VCaP (cell line): ENCODE measurements at regions not wholly inside any gene's neighbourhood (a gene's known extent, or its start where the extent isn't known, plus 50 kb on each side); places are given as distances from the start of the nearest gene placed in this dataset.

ENCODE experiments used
- H3K27ac ChIP-seq: fragments of 450-650 bp; 2 replicates; pipeline ENCODE4 v1.5.1; 2017
- TF ChIP-seq, protein P1 (sequence below): fragments of 450-650 bp; conservative IDR thresholded peaks from 2 replicates; pipeline ENCODE4 v1.5.1; 2017; ENCODE audit warnings: mild to moderate bottlenecking, moderate library complexity

DNA sequence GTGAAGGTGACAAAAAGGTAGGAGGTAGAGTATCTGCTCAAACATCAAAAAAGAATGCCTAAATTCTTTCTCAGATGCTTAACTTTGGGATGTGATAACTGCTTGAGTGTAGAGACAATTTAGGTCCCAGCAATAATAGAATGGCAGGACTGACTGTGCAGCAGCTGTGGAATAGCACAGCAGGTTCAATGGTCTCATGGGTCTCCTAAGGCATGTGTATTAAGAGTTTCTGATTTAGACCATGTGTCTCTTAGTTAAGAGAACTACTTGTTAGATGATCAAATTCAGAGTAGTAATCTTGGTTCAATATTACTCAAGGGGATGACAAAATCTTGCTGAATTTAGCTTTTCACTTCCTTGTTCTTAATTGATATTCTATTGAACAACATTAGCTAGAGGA, 72.0 kb downstream of the ALX1 start:
- TF ChIP-seq, protein P1, sequence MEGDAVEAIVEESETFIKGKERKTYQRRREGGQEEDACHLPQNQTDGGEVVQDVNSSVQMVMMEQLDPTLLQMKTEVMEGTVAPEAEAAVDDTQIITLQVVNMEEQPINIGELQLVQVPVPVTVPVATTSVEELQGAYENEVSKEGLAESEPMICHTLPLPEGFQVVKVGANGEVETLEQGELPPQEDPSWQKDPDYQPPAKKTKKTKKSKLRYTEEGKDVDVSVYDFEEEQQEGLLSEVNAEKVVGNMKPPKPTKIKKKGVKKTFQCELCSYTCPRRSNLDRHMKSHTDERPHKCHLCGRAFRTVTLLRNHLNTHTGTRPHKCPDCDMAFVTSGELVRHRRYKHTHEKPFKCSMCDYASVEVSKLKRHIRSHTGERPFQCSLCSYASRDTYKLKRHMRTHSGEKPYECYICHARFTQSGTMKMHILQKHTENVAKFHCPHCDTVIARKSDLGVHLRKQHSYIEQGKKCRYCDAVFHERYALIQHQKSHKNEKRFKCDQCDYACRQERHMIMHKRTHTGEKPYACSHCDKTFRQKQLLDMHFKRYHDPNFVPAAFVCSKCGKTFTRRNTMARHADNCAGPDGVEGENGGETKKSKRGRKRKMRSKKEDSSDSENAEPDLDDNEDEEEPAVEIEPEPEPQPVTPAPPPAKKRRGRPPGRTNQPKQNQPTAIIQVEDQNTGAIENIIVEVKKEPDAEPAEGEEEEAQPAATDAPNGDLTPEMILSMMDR: no peak

DNA sequence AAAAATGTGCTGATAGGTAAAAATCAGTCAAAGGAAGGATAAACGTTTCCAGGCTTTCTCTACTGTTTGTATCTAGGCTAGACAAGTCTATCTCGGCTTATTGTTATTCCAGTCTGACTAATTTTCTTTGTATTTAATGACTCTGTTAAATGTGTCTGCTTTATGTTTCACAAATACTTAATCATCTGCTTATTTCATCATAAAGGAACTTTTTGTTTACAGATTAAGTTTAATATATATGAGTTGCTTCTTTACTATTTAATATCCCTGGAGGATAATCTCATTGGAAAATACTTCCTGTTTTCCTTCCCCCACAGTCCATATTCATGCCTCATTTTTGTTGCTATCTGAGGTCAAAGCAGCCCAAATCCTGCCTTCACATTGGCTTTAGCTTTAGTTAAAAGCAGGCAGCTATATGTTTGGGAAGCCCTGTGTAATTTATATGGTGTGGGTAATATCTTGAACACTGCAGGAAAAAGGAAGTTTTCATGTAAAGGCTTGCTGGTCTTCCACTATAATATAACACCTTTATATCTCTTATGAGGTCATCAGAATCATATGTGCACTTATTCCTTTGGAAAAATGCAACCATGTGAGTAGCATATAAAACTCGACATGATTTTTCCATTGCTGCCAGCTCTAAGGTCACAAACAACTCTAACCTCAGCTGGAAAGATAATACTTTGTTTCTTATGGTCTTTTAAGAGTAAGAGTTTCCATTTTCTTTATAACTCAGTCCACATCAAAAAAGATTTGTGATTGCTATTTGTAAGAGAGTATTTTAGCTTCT, 76.8 kb downstream of the ALX1 start:
- TF ChIP-seq, protein P1: no peak
- no peak overlapping the region for H3K27ac ChIP-seq

More for the DNA sequence above, 72.0 kb downstream of the ALX1 start:
- no peak overlapping the region for H3K27ac ChIP-seq

DNA sequence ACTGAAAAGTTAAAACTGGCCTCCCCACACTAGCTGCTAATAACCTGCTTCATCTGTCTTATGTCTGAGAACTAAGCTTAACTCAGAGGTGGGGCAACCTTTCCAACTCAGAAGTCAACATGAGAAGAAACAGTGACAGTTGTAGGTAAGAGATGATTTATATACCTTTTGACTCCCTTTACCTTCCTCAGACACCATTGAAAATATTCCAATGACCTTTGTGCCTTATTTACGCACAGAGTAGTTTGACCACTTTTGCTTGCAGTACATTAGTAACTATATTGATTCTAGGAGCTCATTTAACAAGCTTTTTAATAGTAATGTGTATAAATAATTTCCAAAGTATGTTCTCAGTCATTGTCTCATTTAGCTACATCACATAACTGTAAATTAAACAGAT, 77.6 kb downstream of the ALX1 start:
- TF ChIP-seq, protein P1: no peak
- H3K27ac ChIP-seq: no peak overlapping the region

DNA sequence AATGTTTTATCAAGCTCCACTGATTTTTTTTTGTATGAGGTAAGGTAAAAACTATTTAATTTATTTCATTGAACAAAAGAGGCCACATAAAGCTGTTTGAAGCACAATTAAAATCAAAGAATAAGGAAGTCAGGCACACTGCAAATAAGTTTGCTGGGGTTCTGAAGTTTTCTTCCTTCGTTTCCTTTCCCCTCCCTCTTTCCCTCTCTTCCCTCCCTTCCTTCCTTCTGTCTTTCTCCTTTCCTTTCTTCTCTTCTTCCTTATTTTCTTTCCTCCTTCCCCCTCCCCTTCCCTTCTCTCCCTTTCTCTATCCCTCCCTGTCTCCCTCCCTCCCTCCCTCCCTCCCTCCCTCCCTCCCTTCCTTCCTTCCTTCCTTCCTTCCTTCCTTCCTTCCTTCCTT, 78.7 kb downstream of the ALX1 start:
- TF ChIP-seq, protein P1: no peak
- no peak overlapping the region for H3K27ac ChIP-seq

DNA sequence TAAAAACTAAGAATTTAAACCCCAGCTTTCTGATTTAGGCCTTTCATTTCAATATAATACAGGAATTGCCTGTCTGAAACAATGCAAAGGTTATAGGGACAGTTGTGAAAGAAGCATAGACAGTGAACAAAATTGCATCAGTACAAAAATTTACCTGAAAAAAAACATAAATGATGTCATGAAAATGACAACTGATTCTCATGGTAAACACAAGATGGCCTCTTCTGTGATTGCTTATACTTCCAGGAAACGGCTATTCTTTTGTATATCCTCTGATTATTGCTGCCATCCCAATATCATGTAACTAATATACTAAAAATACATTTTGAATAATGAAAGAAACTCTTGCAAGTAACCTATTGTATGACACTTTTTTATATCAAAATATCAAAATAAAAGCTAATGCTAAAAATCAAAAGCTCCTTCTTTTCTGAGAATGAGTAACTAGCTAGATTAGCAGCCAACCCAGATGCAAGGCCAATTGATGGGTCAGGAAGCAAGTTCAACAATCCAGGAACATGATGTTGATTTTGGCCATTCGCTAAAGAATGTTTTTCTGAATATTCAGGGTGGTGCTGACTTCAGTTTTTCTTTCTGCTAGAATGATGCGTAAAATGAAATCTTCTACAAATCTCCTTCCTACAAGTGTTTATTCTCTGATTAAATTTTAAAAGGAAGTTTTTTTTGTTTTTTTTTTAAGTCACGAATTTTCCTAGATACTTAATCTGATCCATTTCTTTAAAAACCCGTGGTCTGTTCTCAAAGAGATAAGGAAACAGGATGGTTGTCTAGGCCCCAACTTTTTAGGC, 83.6 kb downstream of the ALX1 start:
- TF ChIP-seq, protein P1: no peak
- H3K27ac ChIP-seq: no peak overlapping the region

DNA sequence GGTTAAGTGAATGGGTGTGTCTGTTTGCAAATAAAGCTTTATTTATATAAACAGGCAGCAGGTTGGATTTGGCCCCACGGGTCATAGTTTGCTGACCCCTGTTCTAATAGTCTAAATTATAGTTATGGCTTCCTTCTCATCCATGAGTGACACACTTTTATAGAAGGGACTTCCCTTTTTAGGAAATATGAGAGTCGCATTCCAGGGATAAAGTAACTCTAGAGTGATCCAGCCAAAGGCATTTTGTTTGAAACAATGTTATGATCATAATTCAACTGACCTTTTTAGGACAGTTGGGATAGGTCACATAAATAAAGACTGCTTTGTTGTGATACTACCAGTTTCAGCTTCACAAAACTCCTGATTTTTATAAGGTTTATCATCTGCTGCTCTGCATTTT, 87.9 kb downstream of the ALX1 start:
- H3K27ac ChIP-seq: no peak overlapping the region
- TF ChIP-seq, protein P1: no peak

DNA sequence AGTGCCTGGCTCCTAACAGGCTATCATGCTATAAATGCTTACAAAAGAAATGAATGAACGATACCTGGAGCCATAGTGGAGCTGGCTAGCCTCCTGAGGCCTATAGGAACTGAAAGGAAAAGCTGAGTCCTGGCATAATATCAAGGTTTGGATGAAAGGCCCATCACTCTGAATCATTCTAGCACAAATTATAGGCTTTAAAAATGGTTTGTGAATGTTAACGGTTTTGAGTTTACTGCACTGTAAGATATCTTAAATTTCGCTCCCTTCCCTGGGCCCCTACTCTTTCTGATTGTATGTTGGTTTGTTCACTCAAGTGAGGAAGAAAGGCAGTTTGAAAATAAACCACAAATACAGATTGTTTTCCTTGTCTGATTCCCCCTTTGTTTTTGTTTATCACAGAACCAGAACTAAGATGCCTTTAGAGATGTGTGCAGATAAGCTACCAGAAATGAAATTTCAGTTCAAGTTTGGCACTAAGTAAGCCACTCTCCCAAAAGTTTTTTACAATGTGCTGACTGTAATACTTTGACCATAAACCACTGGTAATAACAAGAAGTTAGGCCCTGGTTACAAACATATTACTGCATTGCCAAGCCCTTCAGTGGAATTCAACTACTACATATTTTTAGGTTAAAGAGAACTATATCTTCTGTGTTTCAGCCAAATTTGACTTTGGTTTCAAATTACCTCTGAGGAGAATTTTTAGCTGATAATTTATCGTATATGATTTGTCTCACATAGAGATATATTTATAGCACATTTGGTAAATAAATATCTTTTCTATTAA, 89.5 kb downstream of the ALX1 start:
- no peak overlapping the region for H3K27ac ChIP-seq
- TF ChIP-seq, protein P1: no peak
